ENCODE measurements at regions not wholly inside any gene's neighbourhood (a gene's known extent, or its start where the extent isn't known, plus 50 kb on each side); places are given as distances from the start of the nearest gene placed in this dataset.
"Not testable (repeated sequence)": the region's sequence is repeated elsewhere in the genome, so short reads cannot be mapped to it uniquely, and the experiment has no call there.

- DNase-seq (ENCODE audit: low read depth) = no peak
Observed at GRCh38 chr13:89486065-89486464, 1814.9 kb downstream of the SLITRK5 start.

GRCh38 chr13:89486709-89487108 lies 1815.5 kb downstream of the SLITRK5 start:
- no peak for DNase-seq (ENCODE audit: low read depth)

GRCh38 chr13:89490661-89491060 lies 1819.5 kb downstream of the SLITRK5 start:
- no peak for DNase-seq (ENCODE audit: low read depth)

- no peak for DNase-seq (ENCODE audit: low read depth)
Observed at GRCh38 chr13:89496478-89496877, 1825.3 kb downstream of the SLITRK5 start.

- no peak for DNase-seq (ENCODE audit: low read depth)
Observed at GRCh38 chr13:89497658-89498057, 1826.5 kb downstream of the SLITRK5 start.

GRCh38 chr13:89502286-89502685 lies 1831.1 kb downstream of the SLITRK5 start:
- no peak for DNase-seq (ENCODE audit: low read depth)

- no peak for DNase-seq (ENCODE audit: low read depth)
Observed at GRCh38 chr13:89514534-89515312, 1832.8 kb upstream of the MIR17HG start.

- DNase-seq (ENCODE audit: low read depth) = no peak
Observed at GRCh38 chr13:89515948-89516347, 1831.5 kb upstream of the MIR17HG start.

GRCh38 chr13:89518289-89519077 lies 1829.0 kb upstream of the MIR17HG start:
- DNase-seq (ENCODE audit: low read depth) = no peak

GRCh38 chr13:89520468-89520867 lies 1827.0 kb upstream of the MIR17HG start:
- no peak for DNase-seq (ENCODE audit: low read depth)

- not testable (repeated sequence) for DNase-seq (ENCODE audit: low read depth)
Observed at GRCh38 chr13:89521672-89522071, 1825.8 kb upstream of the MIR17HG start.

- DNase-seq (ENCODE audit: low read depth) = no peak
Observed at GRCh38 chr13:89541091-89542030, 1806.1 kb upstream of the MIR17HG start.

- DNase-seq (ENCODE audit: low read depth) = no peak
Observed at GRCh38 chr13:89550938-89551337, 1796.5 kb upstream of the MIR17HG start.

- no peak for DNase-seq (ENCODE audit: low read depth)
Observed at GRCh38 chr13:89554801-89555200, 1792.7 kb upstream of the MIR17HG start.

- no peak for DNase-seq (ENCODE audit: low read depth)
Observed at GRCh38 chr13:89565476-89566100, 1781.9 kb upstream of the MIR17HG start.

- no peak for DNase-seq (ENCODE audit: low read depth)
Observed at GRCh38 chr13:89567025-89567424, 1780.5 kb upstream of the MIR17HG start.

GRCh38 chr13:89568276-89568675 lies 1779.2 kb upstream of the MIR17HG start:
- no peak for DNase-seq (ENCODE audit: low read depth)

GRCh38 chr13:89568746-89569145 lies 1778.7 kb upstream of the MIR17HG start:
- no peak for DNase-seq (ENCODE audit: low read depth)

- no peak for DNase-seq (ENCODE audit: low read depth)
Observed at GRCh38 chr13:89571676-89572075, 1775.8 kb upstream of the MIR17HG start.

- DNase-seq (ENCODE audit: low read depth) = no peak
Observed at GRCh38 chr13:89574077-89574476, 1773.4 kb upstream of the MIR17HG start.

- DNase-seq (ENCODE audit: low read depth) = no peak
Observed at GRCh38 chr13:89577301-89577700, 1770.2 kb upstream of the MIR17HG start.

Measured in activated T-helper 1 cell treated with Interleukin-2 at 50 U/mL for 16 hours (primary cell).